Spleen (tissue), 11 donors: ENCODE measurements at regions not wholly inside any gene's neighbourhood (a gene's known extent, or its start where the extent isn't known, plus 50 kb on each side); places are given as distances from the start of the nearest gene placed in this dataset.

Source experiments
- DNase-seq: peaks from one replicate; pipeline ENCODE4 v3.0.0-alpha.2; 2020
- H3K27ac ChIP-seq, 8 donors: fragments of 200-600 bp; sonication (generic) in 7 of 8; 1 replicate in 4 of 8; 2 replicates in 4 of 8; pipeline versions ENCODE4 v1.5.0 to v1.8.0; 2016 to 2021; ENCODE audit warnings: inconsistent platforms in 4 of 8, mild to moderate bottlenecking in 4 of 8, moderate library complexity in 1 of 8
- H3K27me3 ChIP-seq, 7 donors: fragments of 200-600 bp; sonication (generic) in 6 of 7; replicated peaks in 1 of 7; 1 replicate in 4 of 7; 2 replicates in 3 of 7; pipeline versions ENCODE4 v1.5.0 to v1.8.0; 2016 to 2021; ENCODE audit warnings: inconsistent platforms in 3 of 7, mild to moderate bottlenecking in 1 of 7
- H3K36me3 ChIP-seq, 6 donors: fragments of 200-600 bp; sonication (generic) in 5 of 6; 1 replicate in 4 of 6; 2 replicates in 2 of 6; pipeline versions ENCODE4 v1.5.0 to v1.8.0; 2016 to 2021; ENCODE audit warnings: inconsistent platforms in 2 of 6
- H3K4me1 ChIP-seq, 6 donors: fragments of 200-600 bp; sonication (generic) in 5 of 6; 1 replicate in 3 of 6; 2 replicates in 3 of 6; pipeline versions ENCODE4 v1.5.0 to v1.8.0; 2016 to 2021; ENCODE audit warnings: inconsistent platforms in 3 of 6
- H3K4me3 ChIP-seq, 8 donors: fragments of 200-600 bp; sonication (generic) in 7 of 8; 1 replicate in 4 of 8; 2 replicates in 4 of 8; pipeline versions ENCODE4 v1.5.0 to v1.8.0; 2016 to 2021; ENCODE audit warnings: inconsistent platforms in 4 of 8, mild to moderate bottlenecking in 4 of 8, moderate library complexity in 2 of 8
- H3K9me3 ChIP-seq, 8 donors: fragments of 200-600 bp; sonication (generic) in 7 of 8; 1 replicate in 4 of 8; 2 replicates in 4 of 8; pipeline versions ENCODE4 v1.5.0 to v1.8.0; 2016 to 2021; ENCODE audit warnings: inconsistent platforms in 4 of 8
- POLR2A ChIP-seq, 3 donors: fragments of 450-650 bp; IDR thresholded peaks; one replicate each; pipeline ENCODE4 v1.5.1; 2017; ENCODE audit warnings: antibody characterized with exemption in 3 of 3, mild to moderate bottlenecking in 1 of 3
- POLR2AphosphoS5 ChIP-seq, 3 donors: sonication (generic); formaldehyde crosslinking; IDR thresholded peaks; one replicate each; pipeline ENCODE4 v1.5.1; 2017; ENCODE audit warnings: antibody characterized with exemption in 3 of 3
- WGBS, 5 donors: extraction: QIAGEN DNeasy Blood & Tissue Kit in 3 of 5; methylation state at CpG; one replicate each; pipeline versions ENCODE4 v1.1.5 to v1.1.7; 2013 to 2018; 5-methylcytosine and 5-hydroxymethylcytosine counted together
- intact Hi-C: fragments of 100-400 bp; cut with DNase I; formaldehyde crosslinking; loops from one replicate; pipeline ENCODE4 v1.15.0; 2023; ENCODE audit warnings: low total_unique reads
- TF ChIP-seq, protein P1 (sequence below), 11 experiments: fragments of 200-600 bp in 7 of 11; fragments of 450-650 bp in 4 of 11; sonication (generic) in 4 of 11; IDR thresholded peaks in 8 of 11; conservative IDR thresholded peaks in 3 of 11; 1 replicate in 7 of 11; 2 replicates in 4 of 11; pipeline versions ENCODE4 v1.4.0 to v1.8.0; 2016 to 2021; ENCODE audit warnings: antibody characterized with exemption in 11 of 11, inconsistent platforms in 4 of 11, mild to moderate bottlenecking in 1 of 11
- donor health status: healthy with polysubstance abuse.
- donor health status: DM: no; HTN: no; CAD: no; lungs with moderate emphysema.
- donor health status: DM: no; HTN: no; CAD: no.
- donor health status: Bipolar disorder and iron deficiency.
- donor health status: healthy.
- donor health status: DM: no; HTN: no; CAD: no.
- donor health status: DM: yes; HTN: yes; CAD: no.

GRCh38 chr7:12788171-12788570 lies 100.7 kb downstream of the ARL4A start:
- 87 to 98% (median 87%) methylated on average over 2 of the region's 2 CpGs for WGBS, 5 donors
- Histone ChIP-seq H3K4me3 (no peak overlapping the region), H3K27ac (no peak overlapping the region), H3K27me3 (no peaks in the 10 kb centered on the region), H3K36me3 (no peaks in the 10 kb centered on the region), H3K9me3 (no peaks in the 10 kb centered on the region), H3K4me1 (no peaks in the 10 kb centered on the region)
- intact Hi-C loops = no loop called here
- no peak for DNase-seq
- no peak for TF ChIP-seq POLR2A (IDR thresholded peaks at IDR 0.05)
- TF ChIP-seq, protein P1, sequence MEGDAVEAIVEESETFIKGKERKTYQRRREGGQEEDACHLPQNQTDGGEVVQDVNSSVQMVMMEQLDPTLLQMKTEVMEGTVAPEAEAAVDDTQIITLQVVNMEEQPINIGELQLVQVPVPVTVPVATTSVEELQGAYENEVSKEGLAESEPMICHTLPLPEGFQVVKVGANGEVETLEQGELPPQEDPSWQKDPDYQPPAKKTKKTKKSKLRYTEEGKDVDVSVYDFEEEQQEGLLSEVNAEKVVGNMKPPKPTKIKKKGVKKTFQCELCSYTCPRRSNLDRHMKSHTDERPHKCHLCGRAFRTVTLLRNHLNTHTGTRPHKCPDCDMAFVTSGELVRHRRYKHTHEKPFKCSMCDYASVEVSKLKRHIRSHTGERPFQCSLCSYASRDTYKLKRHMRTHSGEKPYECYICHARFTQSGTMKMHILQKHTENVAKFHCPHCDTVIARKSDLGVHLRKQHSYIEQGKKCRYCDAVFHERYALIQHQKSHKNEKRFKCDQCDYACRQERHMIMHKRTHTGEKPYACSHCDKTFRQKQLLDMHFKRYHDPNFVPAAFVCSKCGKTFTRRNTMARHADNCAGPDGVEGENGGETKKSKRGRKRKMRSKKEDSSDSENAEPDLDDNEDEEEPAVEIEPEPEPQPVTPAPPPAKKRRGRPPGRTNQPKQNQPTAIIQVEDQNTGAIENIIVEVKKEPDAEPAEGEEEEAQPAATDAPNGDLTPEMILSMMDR (IDR thresholded peaks at IDR 0.05 in 8 of 11, conservative IDR thresholded peaks at IDR 0.05 in 3 of 11) = no peak

DNA sequence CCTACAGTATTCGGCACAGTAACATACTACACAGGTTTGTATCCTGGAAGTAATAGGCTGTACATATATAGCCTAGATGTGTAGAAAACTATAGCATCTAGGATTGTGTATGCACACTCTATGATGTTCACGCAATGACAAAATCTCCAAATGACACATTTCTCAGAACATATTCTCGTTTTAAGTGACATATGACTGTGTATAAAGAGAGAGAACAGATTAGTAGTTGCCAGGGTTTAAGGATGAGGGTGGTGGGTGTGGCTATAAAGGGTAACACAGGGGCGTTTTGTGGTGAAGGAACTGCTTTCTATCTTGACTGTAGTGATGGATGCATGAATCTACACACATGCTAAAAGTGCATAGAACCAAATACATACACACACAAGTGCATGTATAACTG lies 101.2 kb downstream of the ARL4A start:
- H3K4me1 ChIP-seq = no peaks in the 10 kb centered on the region
- no peaks in the 10 kb centered on the region for H3K36me3 ChIP-seq
- TF ChIP-seq POLR2A (IDR thresholded peaks at IDR 0.05) (no peak), POLR2AphosphoS5 (IDR thresholded peaks at IDR 0.05) (no peak)
- TF ChIP-seq, protein P1 (IDR thresholded peaks at IDR 0.05 in 8 of 11, conservative IDR thresholded peaks at IDR 0.05 in 3 of 11) = no peak
- WGBS, 5 donors = 55 to 82% (median 66%) methylated on average over 4 of the region's 4 CpGs
- peaks cover 0 to 3% (median under 1%) of the 10 kb centered on the region in 8 donors for H3K9me3 ChIP-seq
- intact Hi-C loops = no loop called here
- DNase-seq = no peak
- H3K4me3 ChIP-seq = no peak overlapping the region
- H3K27me3 ChIP-seq = no peaks in the 10 kb centered on the region
- no peak overlapping the region for H3K27ac ChIP-seq

DNA sequence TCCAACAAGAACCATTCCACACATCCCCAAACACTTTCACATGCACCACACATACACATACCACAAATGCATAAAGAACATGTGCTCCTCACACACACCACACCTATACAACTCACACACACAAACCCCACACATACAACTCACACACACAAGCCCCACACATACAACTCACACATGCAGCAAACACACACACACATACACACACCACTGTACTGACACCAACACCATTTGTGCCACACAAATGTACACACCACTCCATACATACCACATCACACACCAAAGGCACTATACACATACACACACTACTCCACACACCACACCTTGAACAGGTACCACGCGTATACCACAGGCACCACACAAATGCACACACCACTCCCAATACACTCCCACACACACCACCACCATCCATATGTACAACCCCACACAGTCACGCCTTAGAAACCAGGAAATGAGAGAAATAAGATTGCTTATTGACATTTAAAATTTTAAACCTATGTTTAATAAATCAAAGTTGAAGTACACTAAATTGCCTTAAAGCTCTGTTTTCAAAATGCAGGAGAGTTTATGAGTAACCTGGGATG lies 107.4 kb downstream of the ARL4A start:
- Histone ChIP-seq H3K9me3 (peaks cover 0 to 13% (median 11%) of the 10 kb centered on the region in 8 donors), H3K27me3 (no peaks in the 10 kb centered on the region), H3K27ac (no peak overlapping the region), H3K4me1 (no peaks in the 10 kb centered on the region), H3K36me3 (no peaks in the 10 kb centered on the region), H3K4me3 (no peak overlapping the region)
- DNase-seq = no peak
- intact Hi-C loops = no loop called here
- 82 to 96% (median 92%) methylated on average over 3 of the region's 3 CpGs for WGBS, 5 donors
- TF ChIP-seq, protein P1 (IDR thresholded peaks at IDR 0.05 in 8 of 11, conservative IDR thresholded peaks at IDR 0.05 in 3 of 11) = no peak
- TF ChIP-seq POLR2AphosphoS5 (IDR thresholded peaks at IDR 0.05) (no peak), POLR2A (IDR thresholded peaks at IDR 0.05) (no peak)

GRCh38 chr7:12796397-12797127 lies 109.1 kb downstream of the ARL4A start:
- no peak for TF ChIP-seq POLR2A (IDR thresholded peaks at IDR 0.05)
- TF ChIP-seq POLR2AphosphoS5 (IDR thresholded peaks at IDR 0.05) = no peak
- TF ChIP-seq, protein P1 (IDR thresholded peaks at IDR 0.05 in 8 of 11, conservative IDR thresholded peaks at IDR 0.05 in 3 of 11) = no peak
- Histone ChIP-seq H3K36me3 (no peaks in the 10 kb centered on the region), H3K9me3 (peaks cover 0 to 13% (median 11%) of the 10 kb centered on the region in 8 donors), H3K4me3 (no peak overlapping the region), H3K27ac (no peak overlapping the region), H3K4me1 (no peaks in the 10 kb centered on the region), H3K27me3 (no peaks in the 10 kb centered on the region)
- intact Hi-C loops = no loop called here
- DNase-seq = no peak
- 67 to 74% (median 72%) methylated on average over 4 of the region's 4 CpGs for WGBS, 5 donors
